Endothelial cell of umbilical vein (primary cell): ENCODE measurements at regions not wholly inside any gene's neighbourhood (a gene's known extent, or its start where the extent isn't known, plus 50 kb on each side); places are given as distances from the start of the nearest gene placed in this dataset.

ENCODE experiments used
- BruUV-seq: library from RNA; stranded (reverse); fragments of 400-500 nt; replicated peaks from 2 replicates; lab custom pipeline; 2021; lab: Mats Ljungman, UMichigan
- CTCF ChIA-PET: fragments of 300-600, 350-600 bp; sonication (Branson Sonifier 250); formaldehyde crosslinking; loops from one replicate; lab custom pipeline; 2021; ENCODE audit warnings: antibody characterized with exemption, inconsistent platforms; lab: Charles Lee
- POLR2A ChIA-PET: fragments of 300-600, 350-600 bp; sonication (Branson Sonifier 250); formaldehyde crosslinking; loops from one replicate; lab custom pipeline; 2021; ENCODE audit warnings: antibody characterized with exemption, inconsistent platforms; lab: Charles Lee
- DNase-seq: peaks from one replicate; pipeline ENCODE4 v3.0.0-alpha.2; 2011; ENCODE audit warnings: low read depth, low spot score
- FAIRE-seq: peaks from 2 replicates; lab custom pipeline; 2011; peaks lifted over from hg19 to GRCh38; lab: Jason Lieb, UNC
- H2AFZ ChIP-seq: 2 replicates; pipeline ENCODE4 v1.6.0; 2012; ENCODE audit warnings: low read depth, low read length, control low read depth, inconsistent platforms
- H3K27ac ChIP-seq: 2 replicates; pipeline ENCODE4 v1.5.1; 2011; ENCODE audit warnings: low read depth, mild to moderate bottlenecking, control low read depth, low read length, moderate library complexity; ENCODE audit not compliant: insufficient read depth
- H3K27me3 ChIP-seq, 2 experiments: 2 replicates each; pipeline versions ENCODE4 v1.6.0 to v1.6.1; 2011; ENCODE audit warnings: low read length in 2 of 2, mixed read lengths in 1 of 2; ENCODE audit not compliant: control insufficient read depth in 2 of 2, insufficient read depth in 2 of 2
- H3K36me3 ChIP-seq, 2 experiments: 2 replicates in 1 of 2; 3 replicates in 1 of 2; pipeline ENCODE4 v1.5.1; 2011; ENCODE audit warnings: low read length in 2 of 2, mild to moderate bottlenecking in 1 of 2, moderate library complexity in 1 of 2; ENCODE audit not compliant: control insufficient read depth in 2 of 2, insufficient read depth in 2 of 2; ENCODE audit errors: extremely low read depth in 1 of 2
- H3K4me1 ChIP-seq: 3 replicates; pipeline ENCODE4 v1.5.1; 2011; ENCODE audit warnings: mild to moderate bottlenecking, low read length; ENCODE audit not compliant: control insufficient read depth, insufficient read depth; ENCODE audit errors: extremely low read depth
- H3K4me2 ChIP-seq: 2 replicates; pipeline ENCODE4 v1.6.1; 2011; ENCODE audit warnings: low read length, control low read depth, mixed read lengths; ENCODE audit not compliant: insufficient read depth
- H3K4me3 ChIP-seq, 3 experiments: fragments of 200-600 bp in 1 of 3; sonication (generic), shearing (Covaris generic) in 1 of 3; replicated peaks in 1 of 3; 2 replicates each; pipeline ENCODE4 v1.5.1; 2011 to 2016; ENCODE audit warnings: control low read depth in 3 of 3, low read length in 3 of 3, mild to moderate bottlenecking in 2 of 3, inconsistent platforms in 1 of 3, low read depth in 1 of 3, moderate library complexity in 1 of 3; ENCODE audit not compliant: insufficient read depth in 1 of 3
- H3K79me2 ChIP-seq: 2 replicates; pipeline ENCODE4 v1.6.0; 2012; ENCODE audit warnings: low read length, inconsistent platforms; ENCODE audit not compliant: control insufficient read depth, insufficient read depth
- H3K9ac ChIP-seq: replicated peaks from 2 replicates; pipeline ENCODE3; 2011; ENCODE audit warnings: low read length, control low read depth; ENCODE audit not compliant: insufficient read depth; ENCODE audit errors: extremely low read depth
- H3K9me1 ChIP-seq: replicated peaks from 3 replicates; pipeline ENCODE4 v1.6.0; 2011; ENCODE audit warnings: mild to moderate bottlenecking, low read length; ENCODE audit not compliant: control insufficient read depth, insufficient read depth; ENCODE audit errors: extremely low read depth
- H3K9me3 ChIP-seq: replicated peaks from 2 replicates; pipeline ENCODE4 v1.5.1; 2012; ENCODE audit warnings: low read length, inconsistent platforms; ENCODE audit not compliant: control insufficient read depth, insufficient read depth
- H4K20me1 ChIP-seq: replicated peaks from 2 replicates; pipeline ENCODE3; 2011; ENCODE audit warnings: mild to moderate bottlenecking, low read length; ENCODE audit not compliant: control insufficient read depth, insufficient read depth; ENCODE audit errors: extremely low read depth
- EZH2 ChIP-seq: IDR thresholded peaks from 2 replicates; pipeline ENCODE4 v1.6.1; 2012; ENCODE audit warnings: borderline replicate concordance, low read depth, mild to moderate bottlenecking, moderate library complexity, low read length, inconsistent platforms; ENCODE audit not compliant: severe bottlenecking
- FOS ChIP-seq: IDR thresholded peaks from 2 replicates; pipeline ENCODE4 v1.6.1; 2011; ENCODE audit warnings: mild to moderate bottlenecking, low read length, moderate library complexity, borderline replicate concordance; ENCODE audit not compliant: insufficient read depth
- GATA2 ChIP-seq: IDR thresholded peaks from 2 replicates; pipeline ENCODE4 v1.7.0; 2011; ENCODE audit warnings: low read depth, mild to moderate bottlenecking, moderate library complexity, mixed read lengths, low read length; ENCODE audit not compliant: insufficient read length, insufficient read depth
- JUN ChIP-seq: IDR thresholded peaks from 2 replicates; pipeline ENCODE4 v1.6.1; 2011; ENCODE audit warnings: borderline replicate concordance, low read depth; ENCODE audit not compliant: insufficient read length, insufficient read depth
- MAX ChIP-seq: IDR thresholded peaks from 2 replicates; pipeline ENCODE4 v1.6.1; 2011; ENCODE audit not compliant: insufficient read depth, insufficient read length
- MYC ChIP-seq: IDR thresholded peaks from one replicate; pipeline ENCODE4 v1.6.1; 2011; ENCODE audit warnings: mild to moderate bottlenecking, low read depth, low read length
- POLR2A ChIP-seq: IDR thresholded peaks from 2 replicates; pipeline ENCODE4 v1.6.1; 2012; ENCODE audit warnings: low read depth, mild to moderate bottlenecking, control low read depth, low read length
- POLR2AphosphoS5 ChIP-seq: IDR thresholded peaks from 2 replicates; pipeline ENCODE4 v1.6.1; 2012; ENCODE audit warnings: low read depth, mild to moderate bottlenecking, control low read depth, low read length, moderate library complexity; ENCODE audit not compliant: insufficient read depth
- dilution Hi-C: fragments of 300-500 bp; cut with MboI; formaldehyde crosslinking; loops from one replicate; pipeline ENCODE4 v1.15.0; 2019; ENCODE audit warnings: low sequenced_read_pairs; ENCODE audit not compliant: extremely low pct_ligation_motif_present
- intact Hi-C: fragments of 100-400 bp; cut with micrococcal nuclease; formaldehyde crosslinking; loops from one replicate; pipeline ENCODE4 v1.10.0; 2022
- TF ChIP-seq, protein P1 (sequence below), 2 donors: IDR thresholded peaks; 1 replicate in 1 of 2; 2 replicates in 1 of 2; pipeline ENCODE4 v1.5.1; 2011; ENCODE audit warnings: low read length in 2 of 2, mild to moderate bottlenecking in 2 of 2, moderate library complexity in 2 of 2, control low read depth in 1 of 2, inconsistent platforms in 1 of 2, low read depth in 1 of 2; ENCODE audit not compliant: insufficient read depth in 1 of 2; ENCODE audit errors: extremely low read depth in 1 of 2

GRCh38 chr17:77666462-77666861 lies 292.0 kb upstream of the TNRC6C start:
- no peaks in the 10 kb centered on the region for H3K27me3 ChIP-seq
- intact Hi-C loops: no loop called here
- no peak for DNase-seq
- no peaks in the 10 kb centered on the region for H3K9me3 ChIP-seq
- no peaks in the 10 kb centered on the region for H3K79me2 ChIP-seq
- dilution Hi-C loops: no loop called here
- H4K20me1 ChIP-seq: no peaks in the 10 kb centered on the region
- no peak overlapping the region for H2AFZ ChIP-seq
- no peaks in the 10 kb centered on the region for H3K36me3 ChIP-seq
- no peaks in the 10 kb centered on the region for H3K9me1 ChIP-seq
- BruUV-seq: no TSS peak
- no peak overlapping the region for H3K4me3 ChIP-seq
- ChIA-PET CTCF (no interaction called here), POLR2A (no interaction called here)
- no peaks in the 10 kb centered on the region for H3K4me1 ChIP-seq
- H3K9ac ChIP-seq: no peak overlapping the region
- FAIRE-seq: no peak
- H3K27ac ChIP-seq: no peak overlapping the region
- H3K4me2 ChIP-seq: no peak overlapping the region
- no peak for TF ChIP-seq MYC
- TF ChIP-seq EZH2: no peak
- TF ChIP-seq POLR2A: no peak
- TF ChIP-seq FOS: no peak
- no peak for TF ChIP-seq JUN
- no peak for TF ChIP-seq MAX
- TF ChIP-seq GATA2: no peak
- TF ChIP-seq, protein P1, sequence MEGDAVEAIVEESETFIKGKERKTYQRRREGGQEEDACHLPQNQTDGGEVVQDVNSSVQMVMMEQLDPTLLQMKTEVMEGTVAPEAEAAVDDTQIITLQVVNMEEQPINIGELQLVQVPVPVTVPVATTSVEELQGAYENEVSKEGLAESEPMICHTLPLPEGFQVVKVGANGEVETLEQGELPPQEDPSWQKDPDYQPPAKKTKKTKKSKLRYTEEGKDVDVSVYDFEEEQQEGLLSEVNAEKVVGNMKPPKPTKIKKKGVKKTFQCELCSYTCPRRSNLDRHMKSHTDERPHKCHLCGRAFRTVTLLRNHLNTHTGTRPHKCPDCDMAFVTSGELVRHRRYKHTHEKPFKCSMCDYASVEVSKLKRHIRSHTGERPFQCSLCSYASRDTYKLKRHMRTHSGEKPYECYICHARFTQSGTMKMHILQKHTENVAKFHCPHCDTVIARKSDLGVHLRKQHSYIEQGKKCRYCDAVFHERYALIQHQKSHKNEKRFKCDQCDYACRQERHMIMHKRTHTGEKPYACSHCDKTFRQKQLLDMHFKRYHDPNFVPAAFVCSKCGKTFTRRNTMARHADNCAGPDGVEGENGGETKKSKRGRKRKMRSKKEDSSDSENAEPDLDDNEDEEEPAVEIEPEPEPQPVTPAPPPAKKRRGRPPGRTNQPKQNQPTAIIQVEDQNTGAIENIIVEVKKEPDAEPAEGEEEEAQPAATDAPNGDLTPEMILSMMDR (IDR thresholded peaks at IDR 0.05; ENCODE audit: extremely low read depth in 1 of 2, insufficient read depth in 1 of 2, low read depth in 1 of 2, low read length in 2 of 2): no peak
- no peak for TF ChIP-seq POLR2AphosphoS5
